SW480 (cell line): ENCODE measurements at regions not wholly inside any gene's neighbourhood (a gene's known extent, or its start where the extent isn't known, plus 50 kb on each side); places are given as distances from the start of the nearest gene placed in this dataset.
"Not testable (repeated sequence)": the region's sequence is repeated elsewhere in the genome, so short reads cannot be mapped to it uniquely, and the experiment has no call there.

Experiments used
- DNase-seq: peaks from one replicate; pipeline ENCODE4 v3.0.0-alpha.2; 2016; ENCODE audit warnings: low spot score

DNA sequence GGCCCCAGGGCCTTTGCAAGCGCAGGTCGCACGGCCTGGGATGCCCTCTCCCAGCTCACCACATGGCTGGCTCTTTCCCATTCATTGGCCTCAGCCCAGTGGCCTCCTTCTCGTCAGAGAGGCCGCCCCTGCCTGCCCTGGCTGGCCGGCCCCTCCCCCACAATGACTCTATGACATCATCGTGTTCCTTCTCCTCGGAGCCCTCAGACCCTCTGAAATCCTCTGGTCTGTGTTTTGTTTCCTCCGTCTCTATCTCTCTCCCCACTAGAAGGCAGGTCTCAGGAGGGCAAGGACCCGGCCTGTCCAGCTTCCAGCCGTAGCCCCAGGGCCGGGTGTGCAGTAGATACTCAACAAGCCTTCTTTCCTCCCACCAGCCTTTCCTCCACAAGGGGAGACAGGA, 164.8 kb upstream of the FOXF1 start:
- no peak for DNase-seq

DNA sequence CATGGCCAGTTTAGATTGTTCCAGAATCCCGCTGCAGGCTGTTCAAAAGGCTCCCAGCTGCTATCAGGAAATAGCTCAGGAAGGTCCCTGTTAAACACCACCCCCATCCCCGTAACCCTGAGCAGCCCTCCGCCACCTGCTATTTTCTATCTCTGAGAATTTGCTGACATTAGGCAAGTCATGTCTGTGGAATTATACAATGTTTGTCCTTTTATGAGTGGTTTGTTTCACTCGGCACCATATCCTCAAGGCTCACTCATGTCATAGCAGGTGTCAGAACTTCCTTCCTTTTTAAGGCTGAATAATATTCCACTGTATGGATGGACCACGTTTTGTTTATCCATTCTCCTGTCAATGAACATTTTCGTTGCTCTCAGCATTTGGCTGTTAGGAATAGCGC, 164.3 kb upstream of the FOXF1 start:
- no peak for DNase-seq

DNA sequence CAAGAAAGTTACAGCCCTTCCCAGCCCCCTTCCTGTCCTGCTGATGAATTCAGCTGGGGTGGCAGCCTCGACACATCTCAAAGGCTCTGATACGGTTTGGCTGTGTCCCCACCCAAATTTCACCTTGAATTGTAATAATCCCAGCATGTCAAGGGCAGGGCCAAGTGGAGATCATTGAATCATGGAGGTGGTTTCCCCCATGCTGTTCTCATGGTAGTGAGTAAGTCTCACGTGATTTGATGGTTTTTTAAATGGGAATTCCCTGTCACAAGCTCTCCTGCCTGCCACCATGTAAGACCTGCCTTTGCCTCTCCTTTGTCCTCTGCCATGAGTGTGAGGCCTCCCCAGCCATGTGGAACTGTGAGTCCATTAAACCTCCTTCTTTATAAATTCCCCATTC, 163.2 kb upstream of the FOXF1 start:
- no peak for DNase-seq

DNA sequence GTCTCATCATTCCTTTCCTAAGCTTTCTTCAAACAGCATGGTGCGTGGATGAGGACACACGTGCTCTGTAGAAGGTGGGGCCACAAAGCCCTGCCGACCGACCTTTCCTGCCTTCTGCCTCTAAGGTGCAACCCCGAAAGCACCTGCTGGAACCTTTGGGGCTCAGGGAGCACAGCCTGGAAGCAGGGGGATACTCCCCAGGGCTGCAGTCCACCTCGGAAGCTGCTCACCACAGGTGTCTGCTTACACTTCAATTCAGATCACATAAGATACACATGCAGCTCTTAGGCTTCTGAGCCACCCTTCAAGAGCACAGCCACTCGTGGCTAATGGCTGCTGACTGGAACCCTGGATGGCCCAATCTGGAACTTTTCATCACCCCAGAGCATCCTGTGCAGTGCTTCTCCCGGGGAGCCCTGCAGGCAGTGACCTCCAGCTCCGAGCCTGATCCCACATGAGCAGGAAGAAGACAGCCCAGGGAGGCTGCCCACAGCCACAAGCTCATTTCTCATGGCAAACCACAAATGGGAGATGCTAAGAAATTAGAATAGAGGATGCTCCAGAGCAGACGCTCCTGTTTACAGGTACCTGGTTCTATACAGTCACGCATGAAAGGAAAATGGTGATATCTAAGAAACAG, 162.3 kb upstream of the FOXF1 start:
- no peak for DNase-seq

- no peak for DNase-seq
Observed at GRCh38 chr16:86349338-86349900, 160.9 kb upstream of the FOXF1 start.

DNA sequence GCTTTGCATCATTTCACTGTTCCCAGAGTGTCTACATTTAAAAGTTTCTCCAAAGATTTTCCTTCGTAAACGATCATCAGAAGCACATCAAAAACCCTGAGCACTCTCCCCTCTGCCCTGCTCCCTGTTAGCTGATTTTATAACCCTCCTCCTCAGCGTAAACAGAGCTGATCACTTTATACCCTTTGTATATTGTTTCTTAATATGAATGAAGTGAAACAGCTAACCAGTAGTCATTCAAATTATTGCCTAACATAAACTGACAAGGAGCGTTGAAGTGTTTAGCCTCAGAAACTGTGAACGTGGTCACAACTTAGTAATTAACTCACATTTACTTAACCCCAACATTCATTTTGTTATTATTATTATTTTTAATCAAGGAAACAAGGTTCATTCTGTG, 160.0 kb upstream of the FOXF1 start:
- no peak for DNase-seq

DNA sequence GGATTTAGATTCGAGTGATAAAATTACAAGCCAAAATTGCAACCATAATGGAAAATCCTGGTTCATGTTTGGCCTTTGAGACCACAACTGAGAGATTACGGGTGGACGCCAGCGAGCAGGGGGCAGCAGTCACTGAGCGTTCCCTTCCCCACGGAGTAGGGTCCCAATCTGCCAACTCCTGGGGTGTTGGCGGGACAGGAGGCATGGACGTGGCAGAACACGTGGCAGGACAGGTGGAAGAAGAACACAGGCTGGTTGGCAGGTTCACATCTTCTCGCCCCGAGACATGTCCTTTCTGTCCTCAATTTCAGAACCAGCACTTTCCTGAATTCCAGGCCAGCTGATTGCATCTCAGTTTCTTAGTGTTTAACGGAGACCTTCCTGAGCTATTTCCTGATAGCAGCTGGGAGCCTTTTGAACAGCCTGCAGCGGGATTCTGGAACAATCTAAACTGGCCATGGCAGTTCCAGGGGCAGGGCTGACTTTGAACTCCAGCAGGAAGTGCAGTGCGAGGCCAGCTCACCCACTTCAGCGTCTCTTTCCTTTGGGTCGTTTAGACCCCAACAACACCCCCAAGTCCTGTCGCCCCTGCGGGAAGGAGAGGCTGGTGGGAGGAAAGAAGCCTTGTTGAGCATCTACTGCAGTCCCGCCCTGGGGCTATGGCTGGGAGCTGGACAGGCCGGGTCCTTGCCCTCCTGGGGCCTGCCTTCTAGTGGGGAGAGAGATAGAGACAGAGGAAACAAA, 159.1 kb upstream of the FOXF1 start:
- DNase-seq: no peak

GRCh38 chr16:86351785-86352139, 158.6 kb upstream of the FOXF1 start:
- DNase-seq: not testable (repeated sequence)

GRCh38 chr16:86353148-86353547, 157.2 kb upstream of the FOXF1 start:
- DNase-seq: no peak

GRCh38 chr16:86353948-86354347, 156.4 kb upstream of the FOXF1 start:
- no peak for DNase-seq

DNA sequence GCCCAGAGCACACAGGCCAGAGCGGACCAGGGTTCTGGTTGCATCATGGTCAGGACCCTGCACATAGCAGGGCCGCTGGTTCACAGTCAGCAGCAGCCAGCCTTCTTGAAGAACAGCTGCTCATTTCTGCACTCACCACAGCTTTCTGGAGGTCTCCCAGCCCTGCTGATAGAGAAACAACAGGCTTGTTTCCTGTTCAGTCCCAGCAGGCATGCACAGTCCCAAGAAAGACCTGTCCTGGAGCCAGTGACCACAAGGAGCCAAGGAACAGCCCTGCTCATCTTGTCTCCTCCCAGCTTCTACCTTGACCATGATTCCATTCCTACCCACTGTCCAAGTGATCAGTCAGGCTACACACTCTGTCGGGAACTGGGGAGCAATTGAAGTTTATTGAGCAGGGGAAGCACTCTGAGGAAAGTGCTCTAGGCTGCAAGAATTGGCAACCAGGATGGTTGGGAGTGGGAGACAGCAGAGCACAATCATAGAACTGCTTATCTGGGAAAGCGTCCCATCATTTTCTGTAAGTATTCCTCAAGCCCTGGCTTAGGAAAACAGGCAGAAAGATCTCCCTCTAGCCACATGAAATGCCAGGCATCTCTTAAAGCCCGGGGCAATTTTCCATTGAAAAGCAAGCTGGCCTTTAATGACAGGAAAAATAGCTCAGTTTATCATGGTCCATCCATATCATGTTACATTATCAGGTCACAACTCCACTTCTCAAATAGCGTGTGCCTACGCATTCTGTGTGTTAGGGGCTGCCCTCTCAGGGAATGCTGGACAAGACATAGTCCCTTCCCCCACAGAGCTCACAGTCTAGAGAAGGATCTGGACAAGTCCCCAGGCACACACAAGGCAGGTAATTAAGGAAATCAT, 155.4 kb upstream of the FOXF1 start:
- DNase-seq: peak; percentile 38

- peak; percentile 33 for DNase-seq
Observed at GRCh38 chr16:86355531-86355930, 154.8 kb upstream of the FOXF1 start.

- DNase-seq: peak; percentile 15
Observed at GRCh38 chr16:86355951-86356350, 154.4 kb upstream of the FOXF1 start.

DNA sequence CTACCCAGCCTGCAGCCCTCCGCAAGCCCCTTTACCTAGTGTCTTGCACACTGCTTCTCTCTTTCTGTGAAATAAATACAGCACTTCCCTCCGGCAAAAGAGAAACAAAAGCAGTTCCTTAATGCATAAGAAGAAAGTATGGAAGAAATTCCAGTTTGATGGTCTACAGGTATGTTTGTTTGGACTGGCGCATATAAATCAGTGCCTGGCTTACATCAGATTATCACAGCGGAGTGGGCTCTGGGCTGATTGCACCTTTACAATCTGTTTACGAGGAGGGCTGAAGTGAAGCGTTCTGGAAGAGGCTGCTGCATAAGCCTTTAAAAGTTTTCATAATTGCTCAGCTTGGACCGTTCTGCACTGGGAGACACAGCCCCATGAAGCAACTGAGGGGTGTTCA, 153.5 kb upstream of the FOXF1 start:
- no peak for DNase-seq

DNA sequence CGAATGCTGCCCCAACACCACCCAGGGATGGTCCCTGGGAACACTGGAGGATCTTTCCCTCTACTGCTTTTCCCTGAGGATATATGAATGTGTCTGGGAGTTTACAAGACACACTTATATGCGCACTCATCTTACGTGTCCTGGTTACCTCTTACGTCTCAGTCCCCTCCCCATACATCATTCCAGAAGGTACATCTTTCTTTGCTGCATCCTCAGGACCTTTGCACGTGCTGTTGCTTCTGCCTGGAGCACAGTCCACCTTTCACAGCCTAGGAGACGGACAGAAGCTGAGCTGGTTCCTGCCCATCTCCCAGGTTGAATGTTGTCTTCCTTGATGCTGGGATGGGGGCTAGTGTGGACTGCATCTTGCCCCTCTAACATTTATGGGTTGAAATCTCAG, 153.0 kb upstream of the FOXF1 start:
- DNase-seq: no peak

DNA sequence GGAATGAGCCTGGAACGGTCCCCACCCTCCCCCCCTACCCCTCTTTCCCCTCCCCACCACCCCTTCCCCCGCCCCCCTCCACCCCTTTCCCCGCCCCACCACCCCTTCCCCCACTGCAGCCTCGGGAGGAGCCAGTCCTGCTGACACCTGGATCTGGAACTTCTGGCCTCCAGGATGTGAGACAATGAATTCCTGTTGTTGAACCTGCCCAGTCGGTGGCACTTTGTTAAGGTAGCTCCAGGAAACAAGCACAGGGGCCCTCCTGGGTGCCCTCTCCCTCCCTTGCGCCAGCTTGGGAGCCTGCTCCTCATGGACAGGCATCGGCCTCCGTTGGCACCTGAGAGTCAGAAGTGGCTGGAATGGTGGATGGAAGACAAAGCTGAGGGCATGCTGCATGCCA, 152.4 kb upstream of the FOXF1 start:
- DNase-seq: no peak

- DNase-seq: no peak
Observed at GRCh38 chr16:86359571-86359970, 150.8 kb upstream of the FOXF1 start.

- DNase-seq: peak; percentile 49
Observed at GRCh38 chr16:86362155-86362849, 148.0 kb upstream of the FOXF1 start.

GRCh38 chr16:86363057-86363490, 147.3 kb upstream of the FOXF1 start:
- DNase-seq: no peak

DNA sequence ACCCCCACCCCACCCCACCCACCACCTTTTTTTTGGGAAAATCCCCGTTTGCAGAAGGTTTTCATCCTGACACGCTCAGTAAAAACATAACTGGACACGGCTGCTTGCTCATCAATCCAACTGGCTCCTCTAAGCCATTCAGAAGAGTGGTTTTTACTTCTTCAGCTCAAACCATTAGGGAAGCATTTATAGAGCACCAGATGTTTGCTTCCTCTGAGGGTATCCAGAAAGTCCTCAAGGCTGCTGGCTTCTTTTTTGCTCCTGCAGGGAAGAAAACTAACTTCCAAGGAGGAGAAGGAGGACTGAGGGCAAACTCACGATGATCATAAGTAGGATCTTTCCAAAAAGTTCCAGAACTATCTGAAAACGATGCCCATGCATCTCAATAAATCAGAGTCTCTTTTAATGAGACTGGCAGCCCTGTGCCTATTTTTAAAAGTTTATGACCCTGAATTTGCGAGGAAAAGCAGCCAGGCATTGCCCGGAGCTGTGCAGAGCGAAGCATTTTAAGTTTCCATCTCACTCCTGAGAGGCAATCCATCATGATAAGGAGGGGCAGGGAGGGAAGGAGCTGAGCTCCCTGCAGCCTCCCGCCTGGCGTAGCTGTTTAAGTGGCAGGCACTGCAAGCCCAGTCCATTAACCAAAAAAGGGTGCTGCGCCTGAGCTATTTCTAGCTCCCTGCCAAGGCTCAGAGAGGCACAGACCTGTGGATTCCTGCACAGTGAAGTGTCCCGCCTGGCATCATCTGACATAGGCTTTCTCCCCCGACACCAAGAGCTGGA, 146.3 kb upstream of the FOXF1 start:
- no peak for DNase-seq
